ENCODE measurements at regions not wholly inside any gene's neighbourhood (a gene's known extent, or its start where the extent isn't known, plus 50 kb on each side); places are given as distances from the start of the nearest gene placed in this dataset.
"Not testable (repeated sequence)": the region's sequence is repeated elsewhere in the genome, so short reads cannot be mapped to it uniquely, and the experiment has no call there.

- TF ChIP-seq CTCF (IDR thresholded peaks at IDR 0.05; ENCODE audit: low read depth, low read length); EZH2phosphoT487 (IDR thresholded peaks at IDR 0.05; ENCODE audit: low read depth): not testable (repeated sequence)
Measured at GRCh38 chr2:111470924-111471323, 350.2 kb downstream of the BCL2L11 start.

All from OCI-LY3 (cell line).